SK-N-SH (cell line): ENCODE measurements at regions not wholly inside any gene's neighbourhood (a gene's known extent, or its start where the extent isn't known, plus 50 kb on each side); places are given as distances from the start of the nearest gene placed in this dataset.

Source experiments
- CTCF ChIA-PET: fragments of 300-600, 350-600 bp; formaldehyde crosslinking; extraction: SDS; loops from one replicate; lab custom pipeline; 2021; lab: Yijun Ruan, JAX
- POLR2A ChIA-PET: fragments of 350-600 bp; sonication (Branson Sonifier 250); formaldehyde crosslinking; extraction: SDS; loops from one replicate; lab custom pipeline; 2020; ENCODE audit warnings: antibody characterized with exemption, inconsistent platforms; lab: Yijun Ruan, JAX
- DNase-seq: peaks from one replicate; pipeline ENCODE4 v3.0.0; 2012
- H2AFZ ChIP-seq: fragments of 200-600 bp; sonication (generic); 2 replicates; pipeline ENCODE4 v1.8.1; 2016; ENCODE audit warnings: antibody characterized with exemption, mild to moderate bottlenecking, low read depth
- H3F3A ChIP-seq: fragments of 200-600 bp; sonication (generic); replicated peaks from 2 replicates; pipeline ENCODE3; 2016; ENCODE audit warnings: antibody characterized with exemption, mild to moderate bottlenecking; ENCODE audit not compliant: insufficient read depth
- H3K27ac ChIP-seq, 2 experiments: fragments of 200-500 bp in 1 of 2; fragments of 200-600 bp in 1 of 2; sonication (Bioruptor generic) in 1 of 2; sonication (generic), shearing (Covaris generic) in 1 of 2; 2 replicates each; pipeline versions ENCODE4 v1.5.1 to v1.6.1; 2014 to 2016; ENCODE audit warnings: low read depth in 2 of 2, inconsistent platforms in 1 of 2, low read length in 1 of 2, mild to moderate bottlenecking in 1 of 2, mixed read lengths in 1 of 2
- H3K27me3 ChIP-seq: fragments of 200-600 bp; sonication (generic), shearing (Covaris generic); 2 replicates; pipeline ENCODE4 v1.6.1; 2016; ENCODE audit warnings: mixed run types; ENCODE audit not compliant: insufficient read depth
- H3K36me3 ChIP-seq, 2 experiments: fragments of 200-500 bp in 1 of 2; fragments of 200-600 bp in 1 of 2; sonication (Bioruptor generic) in 1 of 2; sonication (generic) in 1 of 2; replicated peaks in 1 of 2; 2 replicates each; pipeline versions ENCODE3 to v1.5.1; 2014 to 2016; ENCODE audit warnings: low read length in 1 of 2, mild to moderate bottlenecking in 1 of 2; ENCODE audit not compliant: insufficient read depth in 2 of 2, control insufficient read depth in 1 of 2
- H3K4me1 ChIP-seq, 2 experiments: fragments of 200-500 bp in 1 of 2; fragments of 200-600 bp in 1 of 2; sonication (Bioruptor generic) in 1 of 2; sonication (generic), shearing (Covaris generic) in 1 of 2; 2 replicates each; pipeline versions ENCODE4 v1.5.1 to v1.6.1; 2014 to 2016; ENCODE audit warnings: low read depth in 1 of 2, low read length in 1 of 2, mixed run types in 1 of 2; ENCODE audit not compliant: insufficient read depth in 2 of 2, control insufficient read depth in 1 of 2
- H3K4me2 ChIP-seq: fragments of 200-600 bp; sonication (generic), shearing (Covaris generic); 2 replicates; pipeline ENCODE4 v1.6.1; 2017; ENCODE audit warnings: mixed run types
- H3K4me3 ChIP-seq, 2 experiments: fragments of 200-500 bp in 1 of 2; fragments of 200-600 bp in 1 of 2; sonication (Bioruptor generic) in 1 of 2; sonication (generic), shearing (Covaris generic) in 1 of 2; 2 replicates each; pipeline versions ENCODE4 v1.5.1 to v1.8.1; 2014 to 2016; ENCODE audit warnings: low read depth in 2 of 2, inconsistent platforms in 1 of 2, low read length in 1 of 2, mild to moderate bottlenecking in 1 of 2, mixed read lengths in 1 of 2, moderate library complexity in 1 of 2
- H3K79me2 ChIP-seq: fragments of 200-600 bp; sonication (generic); 2 replicates; pipeline ENCODE4 v1.8.1; 2017; ENCODE audit warnings: mild to moderate bottlenecking; ENCODE audit not compliant: insufficient read depth
- H3K9ac ChIP-seq: fragments of 200-600 bp; sonication (generic); 2 replicates; pipeline ENCODE4 v1.6.1; 2017; ENCODE audit warnings: mixed run types
- H3K9me2 ChIP-seq: fragments of 200-600 bp; sonication (generic); 2 replicates; pipeline ENCODE4 v1.6.1; 2017; ENCODE audit warnings: mixed run types
- H3K9me3 ChIP-seq: fragments of 200-600 bp; sonication (generic); 2 replicates; pipeline ENCODE4 v1.6.1; 2017; ENCODE audit warnings: mixed run types, mild to moderate bottlenecking, moderate library complexity
- H4K20me1 ChIP-seq: fragments of 200-600 bp; sonication (generic); 2 replicates; pipeline ENCODE4 v1.6.1; 2017; ENCODE audit warnings: mild to moderate bottlenecking, mixed run types; ENCODE audit not compliant: insufficient read depth
- CTCF ChIP-seq: fragments of 200-600 bp; sonication (generic); IDR thresholded peaks from 2 replicates; pipeline ENCODE4 v1.6.1; 2017; ENCODE audit warnings: antibody characterized with exemption, mild to moderate bottlenecking, moderate library complexity
- ELF1 ChIP-seq: IDR thresholded peaks from 2 replicates; pipeline ENCODE4 v1.4.0; 2012
- EZH2phosphoT487 ChIP-seq: fragments of 200-600 bp; sonication (generic); IDR thresholded peaks from 2 replicates; pipeline ENCODE4 v1.6.1; 2017; ENCODE audit warnings: low read depth, mixed run types, mild to moderate bottlenecking, antibody characterized with exemption, moderate library complexity, borderline replicate concordance
- FOSL2 ChIP-seq: IDR thresholded peaks from 2 replicates; pipeline ENCODE4 v1.4.0; 2012; ENCODE audit warnings: low read depth, mild to moderate bottlenecking, moderate library complexity, borderline replicate concordance
- FOXJ3 ChIP-seq: sonication (generic); formaldehyde crosslinking; IDR thresholded peaks from 2 replicates; pipeline ENCODE4 v1.5.1; 2020; ENCODE audit warnings: mild to moderate bottlenecking, missing genetic modification reagents
- GABPA ChIP-seq: IDR thresholded peaks from 2 replicates; pipeline ENCODE4 v1.4.0; 2012; ENCODE audit warnings: low read depth, mild to moderate bottlenecking
- GATA2 ChIP-seq: sonication (generic); formaldehyde crosslinking; IDR thresholded peaks from 2 replicates; pipeline ENCODE4 v1.5.0; 2020; ENCODE audit warnings: mild to moderate bottlenecking, missing genetic modification reagents
- MEF2A ChIP-seq: IDR thresholded peaks from 2 replicates; pipeline ENCODE4 v1.4.0; 2012; ENCODE audit warnings: low read depth, borderline replicate concordance
- NFIC ChIP-seq: IDR thresholded peaks from 2 replicates; pipeline ENCODE4 v1.4.0; 2012; ENCODE audit warnings: borderline replicate concordance
- PBX3 ChIP-seq: IDR thresholded peaks from 2 replicates; pipeline ENCODE4; 2012
- POLR2AphosphoS5 ChIP-seq: IDR thresholded peaks from 2 replicates; pipeline ENCODE4 v1.6.1; 2012; ENCODE audit warnings: low read depth, low read length
- RCOR1 ChIP-seq: fragments of 150-350 bp; IDR thresholded peaks from 2 replicates; pipeline ENCODE4 v1.6.1; 2017; ENCODE audit warnings: antibody characterized with exemption, low read length
- REST ChIP-seq: IDR thresholded peaks from 2 replicates; pipeline ENCODE4 v1.6.1; 2012; ENCODE audit warnings: mild to moderate bottlenecking, low read depth, low read length, moderate library complexity
- SIN3A ChIP-seq: IDR thresholded peaks from 2 replicates; pipeline ENCODE4 v1.6.1; 2012; ENCODE audit warnings: low read depth, mild to moderate bottlenecking, low read length, moderate library complexity, borderline replicate concordance
- SMC3 ChIP-seq: IDR thresholded peaks from 2 replicates; pipeline ENCODE4 v1.6.1; 2012; ENCODE audit warnings: low read depth, low read length, improper control_type of control experiment
- TAF1 ChIP-seq: IDR thresholded peaks from 2 replicates; pipeline ENCODE4 v1.6.1; 2012; ENCODE audit warnings: low read depth, mild to moderate bottlenecking, low read length, moderate library complexity, borderline replicate concordance
- USF2 ChIP-seq: fragments of 150-350 bp; IDR thresholded peaks from 2 replicates; pipeline ENCODE4 v1.6.1; 2017; ENCODE audit warnings: antibody characterized with exemption, low read length, low read depth, borderline replicate concordance
- YY1 ChIP-seq: IDR thresholded peaks from 2 replicates; pipeline ENCODE4 v1.4.0; 2012; ENCODE audit warnings: low read depth, mild to moderate bottlenecking
- ZBTB33 ChIP-seq: IDR thresholded peaks from 2 replicates; pipeline ENCODE4 v1.4.0; 2012; ENCODE audit warnings: low read depth, borderline replicate concordance
- WGBS: methylation state at CpG from one replicate; pipeline ENCODE4 v1.1.6; 2017; ENCODE audit warnings: low lambda C conversion rate; 5-methylcytosine and 5-hydroxymethylcytosine counted together

- H3K27me3 ChIP-seq, result no peaks in the 10 kb centered on the region
- no peaks in the 10 kb centered on the region; a peak in 1 of 4 replicates for H3K4me1 ChIP-seq
- no peaks in the 10 kb centered on the region for H3K36me3 ChIP-seq
- no peaks in the 10 kb centered on the region for H4K20me1 ChIP-seq
- ChIA-PET CTCF (no interaction called here), POLR2A (no interaction called here)
- no peak for DNase-seq
- H3K79me2 ChIP-seq, result no peaks in the 10 kb centered on the region
- no peak overlapping the region for H3K27ac ChIP-seq
- H2AFZ ChIP-seq, result no peak overlapping the region
- H3K4me2 ChIP-seq, result no peak overlapping the region
- TF ChIP-seq RCOR1 (no peak), GABPA (no peak), FOXJ3 (CRISPR knock-in tag) (no peak), NFIC (no peak), SMC3 (no peak), SIN3A (no peak), EZH2phosphoT487 (no peak), REST (no peak), USF2 (no peak), PBX3 (no peak), FOSL2 (no peak), YY1 (no peak), CTCF (no peak), POLR2AphosphoS5 (no peak), TAF1 (no peak), ELF1 (no peak), GATA2 (CRISPR knock-in tag) (no peak), ZBTB33 (no peak), MEF2A (no peak)
- TF ChIP-seq, all 33 proteins: peak for 0
- Histone ChIP-seq H3K9me2 (no peaks in the 10 kb centered on the region), H3K9me3 (no peaks in the 10 kb centered on the region), H3K9ac (no peak overlapping the region), H3F3A (no peaks in the 10 kb centered on the region), H3K4me3 (no peak overlapping the region)
- WGBS, result 36% methylated on average over 4 of the region's 4 CpGs
Measured at GRCh38 chr7:125201002-125201401, 271.4 kb upstream of the POT1 start.
